GM19238 (cell line): ENCODE measurements at regions not wholly inside any gene's neighbourhood (a gene's known extent, or its start where the extent isn't known, plus 50 kb on each side); places are given as distances from the start of the nearest gene placed in this dataset.

Experiments used
- DNase-seq: peaks from one replicate; pipeline ENCODE4 v3.0.0; 2011; ENCODE audit warnings: low spot score; ENCODE audit not compliant: insufficient read length

DNA sequence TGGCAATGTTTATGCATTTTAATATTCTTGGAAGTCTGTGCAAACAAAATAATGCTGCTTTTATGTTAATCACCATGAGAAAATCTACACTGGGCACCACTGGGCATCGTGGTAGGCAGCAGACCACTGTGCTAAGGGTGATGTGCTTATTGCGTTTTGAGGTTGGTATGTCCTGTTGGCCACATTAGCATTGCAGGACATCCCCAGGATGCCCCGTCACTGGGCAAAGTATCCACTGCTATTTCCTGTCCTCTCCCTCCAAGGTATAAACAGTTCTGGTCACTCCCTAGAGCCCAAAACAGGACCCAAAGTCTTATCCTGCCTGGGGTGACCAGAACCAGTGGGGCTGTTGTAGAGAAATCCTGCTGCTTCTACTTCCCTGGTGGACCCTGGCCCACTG, 284.2 kb upstream of the ROPN1 start:
- DNase-seq: no peak

DNA sequence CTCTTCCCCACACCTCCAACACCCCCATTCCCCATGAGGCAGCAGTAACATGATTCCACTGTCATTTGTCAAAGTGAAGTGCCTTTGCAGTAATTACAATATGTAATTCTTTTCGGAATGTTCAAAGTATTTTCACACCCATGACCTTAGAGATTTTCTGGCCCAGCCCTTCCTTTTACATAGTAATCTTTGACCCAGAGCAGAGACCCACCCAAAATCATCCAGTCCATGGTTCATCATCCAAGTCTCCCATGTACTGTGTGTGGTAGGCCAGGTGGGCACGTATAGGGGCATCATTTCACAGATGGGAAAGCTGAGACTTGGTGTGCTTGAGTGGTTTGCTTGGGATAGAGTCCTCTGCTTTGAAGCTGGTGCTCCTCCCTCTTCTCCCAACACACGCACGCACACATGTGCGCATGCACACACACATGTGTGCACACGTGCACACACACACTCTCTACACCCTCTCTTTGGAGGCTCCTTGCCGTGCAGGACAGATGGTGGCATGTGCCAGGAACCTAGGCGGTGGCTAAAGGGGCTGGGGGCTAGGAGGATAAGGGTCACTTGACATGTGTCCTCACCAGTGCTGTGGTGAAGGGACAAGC, 284.7 kb upstream of the ROPN1 start:
- no peak for DNase-seq

DNA sequence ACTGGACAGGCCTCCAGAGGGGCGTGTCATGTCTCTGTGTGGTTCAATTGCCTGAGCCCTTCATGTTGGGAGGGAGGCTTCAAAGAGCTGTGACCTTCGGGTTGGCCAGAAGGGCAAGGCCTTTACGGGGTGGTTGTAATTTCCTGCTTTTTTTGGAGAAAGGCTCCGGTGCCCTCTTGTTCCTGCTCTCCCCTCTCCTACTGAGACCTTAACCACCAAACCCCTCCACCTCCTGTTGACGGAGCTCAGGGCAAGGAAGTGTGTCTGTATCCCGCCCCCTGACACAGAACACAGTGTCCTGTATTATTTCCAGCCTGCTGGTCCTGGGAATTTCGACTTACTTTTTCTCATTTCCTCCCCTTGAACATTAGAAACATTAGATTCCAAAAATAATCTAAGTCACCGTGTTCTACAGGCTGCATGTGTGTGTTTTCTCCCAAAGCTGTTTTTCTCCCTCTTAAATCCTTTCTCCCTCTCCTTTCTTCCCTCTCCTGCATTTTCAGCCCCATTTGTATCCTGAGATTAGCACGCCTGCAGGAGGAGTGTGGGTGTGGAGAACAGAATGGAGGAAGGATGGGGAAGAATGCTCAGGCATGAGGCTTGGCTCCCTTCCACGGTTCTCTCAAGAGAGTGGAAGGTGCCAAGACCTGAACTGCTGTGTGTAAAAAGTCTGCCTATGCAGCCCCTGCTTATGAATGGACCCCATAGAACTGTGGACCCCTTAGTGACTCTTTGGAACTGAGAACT, 285.4 kb upstream of the ROPN1 start:
- DNase-seq: no peak

DNA sequence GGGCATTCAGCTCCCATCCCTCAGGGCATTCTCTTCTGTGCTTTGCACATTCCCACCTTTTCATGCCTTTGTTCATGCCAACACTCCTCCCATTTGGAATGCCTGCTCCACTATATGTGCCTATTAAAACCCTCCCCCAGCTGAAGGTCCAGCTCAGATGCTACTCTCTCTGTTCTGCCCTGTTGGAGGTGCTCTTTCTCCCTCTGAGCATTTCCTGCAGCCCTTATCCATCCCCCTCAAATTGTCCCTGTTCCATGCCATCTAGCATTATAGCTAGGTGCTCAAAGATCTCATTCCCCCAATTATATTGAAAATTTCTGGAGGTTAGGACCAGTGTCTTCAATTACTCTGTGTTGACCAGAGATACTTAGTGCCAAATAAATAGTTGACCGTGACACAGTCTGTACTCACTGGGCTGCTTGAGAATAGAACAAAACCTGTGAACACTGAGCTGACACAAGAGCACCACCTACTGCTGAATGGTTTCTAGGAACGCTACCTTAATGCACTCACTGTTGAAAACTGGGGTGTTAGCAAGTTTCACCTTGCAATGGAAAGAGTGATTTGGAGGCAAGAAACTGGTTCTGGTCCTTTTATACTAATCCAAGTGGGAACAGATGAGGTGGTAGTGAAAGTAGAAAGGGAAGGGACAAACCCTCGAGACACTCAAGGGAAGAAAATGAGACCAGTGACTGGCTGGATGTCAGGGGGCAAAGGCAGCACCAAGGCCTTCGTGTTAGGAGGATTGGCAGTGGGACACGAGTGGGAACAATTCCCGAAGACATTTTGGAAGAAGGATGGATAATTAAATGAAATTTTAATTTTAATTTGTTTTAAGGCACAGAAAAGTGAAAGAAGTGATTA, 289.8 kb upstream of the ROPN1 start:
- no peak for DNase-seq

DNA sequence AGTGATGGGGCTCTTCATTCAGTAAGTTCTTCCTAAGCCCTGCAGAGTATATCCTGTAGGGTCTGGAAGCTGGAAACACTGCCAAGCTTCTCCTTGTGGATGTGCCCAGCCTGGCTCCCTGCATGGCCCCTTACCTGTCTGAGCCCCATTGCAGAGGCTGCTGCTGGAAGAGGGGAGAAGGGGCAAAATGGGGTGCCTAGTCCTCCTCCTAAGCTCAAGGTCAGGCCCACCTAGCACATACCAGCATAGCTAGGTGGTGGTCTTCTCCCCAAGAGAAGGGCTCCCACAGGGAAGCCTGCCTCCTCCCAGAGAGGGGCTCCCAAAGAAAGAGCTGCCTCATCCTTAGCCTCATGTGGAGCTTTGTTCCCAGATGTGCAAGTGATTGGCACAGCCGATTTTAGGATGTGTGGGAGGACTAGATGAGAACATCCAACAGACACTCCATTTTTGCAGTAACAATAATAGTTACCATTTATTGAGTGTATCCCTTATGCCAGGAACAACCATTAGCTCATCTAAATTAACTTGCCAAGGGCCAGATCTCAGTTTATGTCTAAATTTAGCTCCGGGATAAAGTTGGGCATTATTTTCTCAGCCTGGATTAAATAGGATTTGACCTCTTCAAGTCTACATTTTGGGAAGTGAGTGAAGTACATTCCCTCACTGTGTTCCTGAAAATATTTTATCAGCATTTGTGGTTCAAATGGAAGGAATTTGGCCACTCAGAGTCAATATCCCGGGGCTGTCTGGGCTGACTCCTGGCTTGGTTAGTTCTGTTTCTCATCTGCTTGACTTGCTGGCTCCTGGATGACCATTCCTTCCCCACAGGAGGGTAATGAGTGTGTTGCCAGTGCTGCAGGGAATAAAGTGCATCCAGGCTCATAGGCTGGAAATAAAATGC, 291.1 kb upstream of the ROPN1 start:
- DNase-seq: no peak

DNA sequence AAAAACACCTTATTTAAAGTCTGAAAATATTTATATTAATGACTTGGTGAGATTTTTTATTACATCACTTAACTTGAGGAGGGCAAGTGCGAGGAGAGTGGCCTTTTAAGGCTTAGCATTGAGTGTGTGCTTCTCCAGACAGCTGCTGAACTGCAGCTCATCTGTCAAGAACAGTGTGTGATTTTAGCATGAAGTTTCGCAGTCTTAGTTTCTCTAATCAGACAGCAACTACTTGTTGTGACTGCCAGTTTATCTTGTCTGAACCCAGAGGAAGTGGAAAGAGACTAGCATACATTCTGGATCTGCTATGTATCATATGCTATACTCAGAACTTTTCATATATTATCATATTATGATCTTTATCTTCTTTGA, 291.7 kb upstream of the ROPN1 start:
- no peak for DNase-seq

DNA sequence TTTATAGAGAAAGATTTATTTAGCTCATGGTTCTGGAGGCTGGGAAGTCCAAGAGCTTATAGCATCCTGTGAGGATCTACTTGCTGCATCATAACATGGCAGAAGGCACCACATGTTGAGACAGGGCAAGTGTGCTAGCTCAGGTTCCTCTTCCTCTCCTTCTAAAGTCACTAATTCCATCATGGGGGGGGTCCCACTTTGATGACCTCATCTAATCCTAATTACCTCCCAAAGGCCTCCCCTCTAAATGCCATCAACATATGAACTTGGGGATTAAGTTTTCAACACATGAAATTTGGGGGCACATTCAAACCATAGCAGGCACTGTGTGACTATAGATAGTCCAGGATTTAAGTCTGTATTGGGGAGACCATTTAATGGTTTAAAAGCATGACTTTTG, 297.1 kb upstream of the ROPN1 start:
- DNase-seq: no peak

DNA sequence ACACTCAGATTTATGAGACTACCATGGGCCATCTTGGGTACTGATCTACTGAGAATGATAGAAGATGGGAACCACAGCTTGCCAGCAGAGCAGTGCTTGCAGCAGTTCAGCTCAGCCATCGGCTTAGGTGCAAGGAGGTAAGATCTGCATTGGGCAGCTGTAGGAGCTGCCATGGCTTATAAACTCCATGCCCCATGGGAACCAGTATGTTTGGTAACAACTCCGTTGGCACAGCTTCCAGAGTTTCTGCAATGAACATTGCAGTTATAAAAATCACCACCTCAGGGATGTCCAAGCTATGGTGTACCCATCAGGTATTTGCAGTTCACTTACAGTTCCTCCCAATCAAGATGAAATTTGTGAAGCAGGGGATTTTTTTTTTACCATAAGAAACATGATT, 299.1 kb upstream of the ROPN1 start:
- no peak for DNase-seq

DNA sequence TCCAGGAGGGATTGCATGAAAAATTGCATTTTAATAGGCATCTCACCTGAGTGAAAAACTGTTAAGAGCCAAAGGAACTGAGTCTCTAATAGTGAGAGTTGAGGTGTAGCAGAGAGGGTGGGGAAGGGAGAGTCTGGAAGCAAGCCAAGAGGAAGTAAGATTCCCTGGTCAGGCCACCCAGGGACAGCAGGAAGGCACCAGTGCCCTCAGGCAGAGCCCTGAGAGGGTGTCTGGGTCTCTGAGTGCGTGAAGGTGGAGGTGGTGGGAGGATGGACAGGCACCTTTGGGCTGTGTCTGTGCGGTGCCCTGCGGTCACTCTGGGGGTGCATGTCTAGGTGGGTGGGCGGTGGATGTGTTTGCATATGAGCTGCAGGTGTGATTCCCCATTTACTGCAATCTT, 300.4 kb upstream of the ROPN1 start:
- no peak for DNase-seq

DNA sequence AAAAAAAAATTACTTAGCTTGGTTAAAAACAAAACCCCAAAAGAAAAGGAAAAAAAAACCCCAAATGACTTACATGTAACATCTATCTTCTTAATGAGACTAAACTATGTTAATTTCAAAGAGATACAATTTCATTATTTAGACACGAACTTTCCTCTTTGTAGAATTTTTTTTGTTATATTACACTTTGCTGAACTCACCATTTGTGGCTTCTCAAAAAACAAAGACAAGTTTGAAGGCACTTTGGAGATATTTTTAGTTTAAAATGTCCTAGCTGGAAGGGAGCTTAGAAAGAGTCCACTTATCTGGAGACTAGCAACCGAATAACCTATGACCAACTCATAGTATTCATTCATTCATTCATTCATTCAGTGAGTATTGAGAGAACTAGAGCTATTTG, 301.7 kb upstream of the ROPN1 start:
- no peak for DNase-seq

DNA sequence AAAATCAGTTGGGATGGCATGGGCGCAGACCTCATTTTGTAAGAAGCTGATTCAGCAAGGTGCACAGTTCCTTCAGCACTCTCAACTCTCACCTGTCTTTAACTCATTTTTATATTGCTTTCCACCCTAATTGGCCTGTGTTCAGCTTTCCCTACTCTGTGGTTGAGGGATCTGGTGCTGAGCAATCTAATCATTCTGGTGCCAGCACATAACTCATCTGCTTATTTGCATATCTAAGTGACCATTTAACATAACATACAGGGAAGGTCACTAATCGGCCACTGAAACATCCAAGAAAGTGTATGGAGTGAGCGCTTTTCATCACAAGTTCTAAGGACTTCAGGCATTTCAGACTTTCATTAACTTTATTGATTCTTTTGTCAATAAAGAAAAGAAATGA, 303.4 kb upstream of the ROPN1 start:
- no peak for DNase-seq

DNA sequence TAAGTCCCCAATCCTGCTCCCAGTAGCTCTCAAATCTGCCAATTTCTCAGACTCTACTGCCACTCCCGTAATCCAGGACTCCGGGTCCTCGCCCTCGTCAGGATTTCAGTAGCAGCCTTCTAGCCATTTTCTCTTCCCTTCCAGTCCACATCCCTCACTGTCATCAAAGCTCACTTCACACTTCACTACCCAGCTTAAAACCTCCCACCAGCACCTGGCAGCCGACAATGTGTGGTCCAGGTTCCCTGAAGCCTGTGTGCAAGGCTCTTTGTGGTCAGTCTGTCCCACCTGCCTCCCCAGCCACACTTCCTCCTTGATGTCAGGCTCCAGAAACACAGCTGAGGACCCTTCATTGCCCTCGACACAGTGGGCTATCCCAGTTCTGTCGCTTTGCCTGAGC, 304.5 kb upstream of the ROPN1 start:
- no peak for DNase-seq

DNA sequence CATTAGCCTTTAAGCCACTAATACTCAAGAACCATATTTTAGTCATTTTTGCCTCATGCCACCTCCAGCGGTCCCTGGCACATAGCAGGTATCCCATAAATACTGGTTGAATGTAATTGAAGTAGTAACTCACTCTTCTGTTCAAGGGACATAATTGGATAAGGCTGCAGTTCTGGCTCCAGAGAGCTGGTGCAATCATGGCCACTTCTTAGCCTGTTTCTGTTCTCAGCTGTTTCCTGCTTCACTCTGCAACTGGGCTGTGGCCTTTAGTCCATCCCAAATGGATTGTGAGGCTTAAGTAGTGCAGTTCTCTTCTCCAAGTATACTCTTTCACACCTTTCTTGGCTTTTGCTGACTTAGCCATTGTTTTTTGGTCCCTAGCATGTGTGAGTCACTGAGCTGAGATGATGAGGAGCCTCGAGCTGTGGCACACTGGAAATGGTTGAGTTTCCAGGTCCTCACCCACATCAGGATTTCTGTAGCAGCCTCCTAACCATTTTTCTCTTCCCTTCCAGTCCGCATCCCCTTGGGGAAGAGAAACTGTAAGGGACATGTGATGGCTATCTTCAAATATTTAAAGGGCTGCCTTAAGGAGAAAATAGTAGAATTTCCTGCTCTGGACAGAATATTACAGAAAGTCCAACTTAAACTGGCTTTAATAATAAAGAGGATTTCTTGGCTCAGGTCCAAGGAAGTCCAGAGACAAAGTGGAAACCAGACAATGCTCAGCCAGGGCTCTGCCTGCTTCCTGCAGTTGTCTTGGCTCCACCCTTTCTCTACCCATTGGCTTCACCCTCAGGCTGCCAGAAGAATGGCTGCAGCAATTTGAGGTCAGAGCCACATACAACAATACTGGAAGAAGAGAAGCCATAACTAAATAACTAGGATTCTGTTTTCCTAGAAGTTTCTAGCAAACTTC, 305.4 kb upstream of the ROPN1 start:
- DNase-seq: no peak

DNA sequence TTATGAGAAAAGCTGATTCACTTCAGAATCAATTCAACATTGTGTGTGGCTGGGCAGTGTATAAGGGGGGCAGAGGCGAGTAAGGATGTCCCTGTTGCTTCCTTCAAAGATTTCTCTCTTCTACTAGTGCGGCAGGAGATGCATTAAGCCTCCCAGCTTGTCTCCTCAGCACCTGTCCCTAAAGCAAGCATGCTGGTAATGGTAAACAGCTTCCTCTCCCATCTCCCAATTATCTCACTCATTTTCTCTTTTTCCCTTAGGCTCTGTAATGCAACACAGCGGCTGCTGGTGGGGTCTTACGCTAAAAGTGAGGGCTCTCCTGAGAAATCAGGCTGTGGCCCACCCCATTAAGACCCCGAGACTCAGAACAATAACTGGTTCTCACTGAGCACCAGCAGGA, 306.4 kb upstream of the ROPN1 start:
- no peak for DNase-seq

DNA sequence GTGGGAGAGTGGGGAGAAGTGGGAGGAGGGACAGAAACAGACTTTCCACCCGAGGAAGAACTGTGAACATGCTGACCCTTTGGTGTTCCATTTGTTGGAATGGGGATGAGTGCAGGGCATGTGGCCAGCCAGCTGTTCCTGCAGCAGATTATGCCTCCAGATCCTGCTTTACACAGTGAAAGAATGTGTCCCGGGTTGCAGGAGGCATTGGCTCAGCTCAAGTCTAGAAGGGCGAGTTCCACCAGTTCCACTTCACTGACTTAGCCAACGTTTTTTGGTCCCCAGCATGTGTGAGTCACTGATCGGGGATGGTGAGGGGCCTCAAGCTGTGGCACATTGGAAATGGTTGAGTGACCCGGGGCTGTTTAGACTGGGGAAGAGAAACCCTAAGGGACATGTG, 307.0 kb upstream of the ROPN1 start:
- DNase-seq: no peak

DNA sequence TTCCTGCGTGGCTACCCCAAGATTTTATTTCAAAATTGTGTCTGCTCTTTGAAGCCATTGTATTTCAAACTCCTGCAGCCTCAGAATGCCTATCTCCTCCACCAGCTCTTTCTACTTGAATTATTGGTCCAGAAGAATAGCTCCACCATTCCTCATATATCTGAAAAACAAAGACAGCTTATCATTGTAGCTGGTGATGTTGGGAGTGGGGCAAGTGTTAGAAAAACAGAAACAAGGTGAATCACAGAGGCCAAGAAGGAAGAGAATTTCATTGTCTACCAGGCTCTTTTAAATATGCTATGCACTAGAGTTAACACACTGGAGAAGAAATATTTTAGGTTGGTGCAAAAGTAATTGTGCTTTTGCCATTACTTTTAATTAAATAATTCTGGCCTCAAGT, 307.9 kb upstream of the ROPN1 start:
- DNase-seq: no peak

DNA sequence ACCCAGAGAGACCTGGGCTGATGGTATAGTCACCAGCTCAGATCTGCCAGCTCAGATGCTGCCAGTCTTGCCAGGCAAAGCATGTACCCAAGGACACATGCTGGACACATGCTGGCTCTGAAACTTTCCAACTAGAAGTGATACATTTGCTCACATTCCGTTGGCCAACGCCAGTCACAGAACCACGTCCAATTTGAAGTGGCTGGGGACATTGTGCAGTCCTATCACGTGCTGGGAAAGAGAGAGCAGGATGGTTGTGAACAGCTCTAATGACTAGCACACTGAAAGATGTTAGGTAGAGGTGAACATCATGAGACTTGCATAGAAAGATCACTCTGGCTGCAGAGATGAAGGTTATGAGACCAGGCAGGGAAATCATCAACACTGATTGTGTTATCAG, 308.5 kb upstream of the ROPN1 start:
- no peak for DNase-seq

DNA sequence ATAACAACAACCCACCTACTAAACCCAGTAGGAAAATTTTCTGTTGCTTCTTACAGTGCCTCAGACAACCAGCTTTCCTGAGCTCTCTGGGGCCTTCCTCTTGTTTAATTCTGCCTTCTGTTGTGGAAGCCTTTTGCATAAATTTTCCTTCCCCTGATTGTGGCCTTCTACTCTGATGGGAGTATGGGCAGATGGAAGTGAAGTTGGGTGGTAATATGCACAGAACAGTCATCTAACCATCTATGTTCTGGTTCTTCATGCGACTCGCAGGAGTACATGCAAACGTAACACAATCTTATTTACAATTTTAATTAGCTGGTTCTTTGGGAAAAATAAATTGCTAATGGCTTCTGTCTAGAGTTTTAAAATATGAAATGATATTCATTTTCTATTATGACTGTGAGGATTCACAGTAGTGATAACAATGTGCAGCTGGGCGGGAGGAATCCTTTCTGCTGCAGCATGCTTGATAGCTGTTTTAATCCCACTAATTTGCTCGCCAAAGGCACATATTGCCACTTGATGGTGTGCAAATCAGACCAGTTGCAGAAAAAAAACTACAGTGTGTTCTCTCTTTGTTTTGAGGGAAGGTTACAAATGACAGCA, 311.5 kb upstream of the ROPN1 start:
- no peak for DNase-seq

DNA sequence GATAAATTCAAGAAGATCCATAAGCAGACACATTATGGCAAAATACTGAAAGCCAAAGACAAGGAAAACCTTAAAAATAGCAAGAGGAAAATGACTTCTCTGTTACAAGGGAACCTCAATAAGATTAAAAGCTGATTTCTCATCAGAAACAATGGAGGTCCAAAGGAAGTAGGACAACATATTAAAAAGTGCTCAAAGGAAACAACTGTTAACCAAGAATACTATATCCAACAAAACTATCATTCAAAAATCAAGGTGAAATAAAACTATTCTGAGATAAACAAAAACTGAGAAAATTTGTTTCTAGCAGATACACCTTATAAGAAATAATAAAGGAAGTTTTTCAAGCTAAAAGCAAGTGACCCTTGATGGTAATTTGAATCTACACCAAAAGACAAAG, 314.7 kb upstream of the ROPN1 start:
- no peak for DNase-seq

DNA sequence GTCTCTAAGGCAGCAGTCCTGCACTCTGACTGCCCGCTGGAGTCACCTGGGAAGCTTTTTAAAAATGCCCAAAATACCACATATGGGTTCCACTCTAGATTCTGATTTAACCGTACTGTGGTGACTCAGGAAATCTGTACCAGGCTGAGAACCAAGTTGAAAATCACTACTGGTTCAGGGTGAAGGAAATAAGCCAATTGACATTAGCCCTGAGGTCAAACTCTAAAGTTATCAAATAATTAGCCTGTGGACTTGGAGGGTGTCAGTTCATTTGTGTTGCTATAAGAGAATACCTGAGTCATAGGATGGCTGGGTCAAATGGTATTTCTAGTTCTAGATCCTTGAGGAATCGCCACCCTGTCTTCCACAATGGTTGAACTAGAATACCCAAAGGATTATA, 321.7 kb upstream of the ROPN1 start:
- DNase-seq: no peak
